GM23248 (cell line): ENCODE measurements at regions not wholly inside any gene's neighbourhood (a gene's known extent, or its start where the extent isn't known, plus 50 kb on each side); places are given as distances from the start of the nearest gene placed in this dataset.

ENCODE experiments used
- DNase-seq: peaks from one replicate; pipeline ENCODE4 v3.0.0-alpha.2; 2015
- H2AFZ ChIP-seq: fragments of 200-600 bp; sonication (generic); 2 replicates; pipeline ENCODE4 v1.6.1; 2016; ENCODE audit warnings: antibody characterized with exemption
- H3F3A ChIP-seq: fragments of 200-600 bp; sonication (generic); 2 replicates; pipeline ENCODE4 v1.6.1; 2016; ENCODE audit warnings: mild to moderate bottlenecking, antibody characterized with exemption, mixed run types; ENCODE audit not compliant: insufficient read depth
- H3K27ac ChIP-seq: fragments of 200-600 bp; sonication (generic); 2 replicates; pipeline ENCODE4 v1.5.1; 2016; ENCODE audit warnings: mild to moderate bottlenecking
- H3K27me3 ChIP-seq: fragments of 200-600 bp; sonication (generic); replicated peaks from 2 replicates; pipeline ENCODE4 v1.6.1; 2016; ENCODE audit warnings: mild to moderate bottlenecking; ENCODE audit not compliant: insufficient read depth
- H3K36me3 ChIP-seq: fragments of 200-600 bp; sonication (generic); 2 replicates; pipeline ENCODE4 v1.6.1; 2016; ENCODE audit warnings: low read depth, mild to moderate bottlenecking
- H3K4me1 ChIP-seq: fragments of 200-600 bp; sonication (generic); 2 replicates; pipeline ENCODE4 v1.6.1; 2016; ENCODE audit warnings: mild to moderate bottlenecking; ENCODE audit not compliant: insufficient read depth
- H3K4me2 ChIP-seq: fragments of 200-600 bp; sonication (generic); one replicate; pipeline ENCODE4 v1.6.1; 2016; ENCODE audit warnings: mild to moderate bottlenecking; ENCODE audit not compliant: unreplicated experiment
- H3K4me3 ChIP-seq: fragments of 200-600 bp; sonication (generic); 2 replicates; pipeline ENCODE4 v1.5.1; 2016; ENCODE audit warnings: mild to moderate bottlenecking
- H3K79me2 ChIP-seq: fragments of 200-600 bp; sonication (generic); 2 replicates; pipeline ENCODE4 v1.6.1; 2016; ENCODE audit warnings: mild to moderate bottlenecking; ENCODE audit not compliant: insufficient read depth
- H3K9ac ChIP-seq: fragments of 200-600 bp; sonication (generic); 2 replicates; pipeline ENCODE4 v1.6.1; 2016; ENCODE audit warnings: mild to moderate bottlenecking
- H3K9me2 ChIP-seq: fragments of 200-600 bp; sonication (generic); 2 replicates; pipeline ENCODE4 v1.6.1; 2016; ENCODE audit warnings: mixed run types, mild to moderate bottlenecking, moderate library complexity; ENCODE audit not compliant: insufficient read depth
- H3K9me3 ChIP-seq: fragments of 200-600 bp; sonication (generic); one replicate; pipeline ENCODE4 v1.6.1; 2017; ENCODE audit warnings: low read depth
- H4K20me1 ChIP-seq: fragments of 200-600 bp; sonication (generic); 2 replicates; pipeline ENCODE4 v1.6.0; 2016; ENCODE audit not compliant: insufficient read depth
- EZH2 ChIP-seq: fragments of 200-600 bp; sonication (generic); IDR thresholded peaks from 2 replicates; pipeline ENCODE4 v1.6.1; 2018; ENCODE audit warnings: antibody characterized with exemption, mild to moderate bottlenecking; ENCODE audit not compliant: insufficient read depth, poor library complexity, severe bottlenecking
- EZH2phosphoT487 ChIP-seq: fragments of 200-600 bp; sonication (generic); IDR thresholded peaks from 2 replicates; pipeline ENCODE4 v1.6.1; 2018; ENCODE audit warnings: antibody characterized with exemption, moderate library complexity, mild to moderate bottlenecking, low read depth; ENCODE audit not compliant: insufficient read depth
- WGBS, 2 experiments: methylation state at CpG; one replicate each; pipeline ENCODE4 v1.1.6; 2015 to 2017; ENCODE audit warnings: low lambda C conversion rate in 2 of 2, low coverage in 1 of 2; ENCODE audit errors: missing lambda C conversion rate in 2 of 2; 5-methylcytosine and 5-hydroxymethylcytosine counted together
- in situ Hi-C: fragments of 300-500 bp; cut with MboI; formaldehyde crosslinking; loops from 2 replicates; pipeline ENCODE4 v1.15.0; 2020

DNA sequence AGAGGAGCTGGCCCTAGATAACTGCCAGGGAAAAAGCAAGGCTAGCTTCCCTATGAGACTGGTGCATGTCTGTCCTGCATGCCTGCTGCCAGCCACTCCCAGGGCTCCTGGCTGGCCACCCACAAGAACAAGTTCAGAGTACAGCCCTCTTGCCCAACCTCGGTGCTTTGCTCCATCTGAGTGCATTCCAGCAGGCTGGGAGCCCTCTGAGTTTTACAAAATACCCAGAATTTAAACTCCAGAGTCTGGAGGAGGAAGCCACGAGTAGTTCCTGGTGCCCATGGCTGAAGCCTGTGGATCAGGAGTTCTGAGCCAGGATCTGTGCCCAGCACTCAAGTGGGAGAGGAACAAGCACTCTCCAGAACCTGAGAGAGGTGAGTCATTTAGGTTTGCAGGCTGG, 111.6 kb downstream of the MAGEE2 start:
- DNase-seq = no peak
- no peaks in the 10 kb centered on the region for H3K27me3 ChIP-seq
- no peak overlapping the region for H3K27ac ChIP-seq
- 6 to 30% methylated on average over 2 of the region's 2 CpGs for WGBS, 2 experiments
- no peaks in the 10 kb centered on the region for H3K79me2 ChIP-seq
- H3K36me3 ChIP-seq = no peaks in the 10 kb centered on the region
- H3F3A ChIP-seq = no peaks in the 10 kb centered on the region
- no peaks in the 10 kb centered on the region for H3K9me2 ChIP-seq
- H3K4me1 ChIP-seq = no peaks in the 10 kb centered on the region
- in situ Hi-C loops = no loop called here
- H3K4me2 ChIP-seq = no peak overlapping the region
- H3K4me3 ChIP-seq = no peak overlapping the region
- no peak overlapping the region for H2AFZ ChIP-seq
- no peak overlapping the region for H3K9ac ChIP-seq
- no peaks in the 10 kb centered on the region for H3K9me3 ChIP-seq
- H4K20me1 ChIP-seq = no peaks in the 10 kb centered on the region
- TF ChIP-seq EZH2 (no peak), EZH2phosphoT487 (no peak)

DNA sequence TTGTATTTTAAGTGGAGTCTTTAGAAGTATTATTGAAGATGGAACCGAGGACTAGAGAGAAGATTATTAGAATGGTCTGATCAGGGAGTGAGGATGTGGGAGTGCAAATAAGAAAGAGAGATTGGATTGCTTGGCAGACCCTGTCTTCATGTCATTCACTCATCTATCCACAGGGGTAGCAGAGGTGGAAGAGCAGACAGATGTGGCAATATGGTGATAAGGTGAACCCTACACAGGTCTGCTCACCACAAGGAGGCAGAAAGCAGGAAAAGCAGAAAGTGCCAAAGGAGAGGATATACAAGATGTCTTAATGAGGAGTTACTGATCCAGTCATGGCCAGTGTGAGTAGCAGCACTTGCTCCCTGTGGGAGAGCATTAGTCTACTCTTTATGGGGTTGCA, 129.4 kb downstream of the MAGEE2 start:
- TF ChIP-seq EZH2phosphoT487 (no peak), EZH2 (no peak)
- 0% methylated on average over 1 of the region's 1 CpG for WGBS, 2 experiments
- Histone ChIP-seq H3K9me3 (no peaks in the 10 kb centered on the region), H3F3A (no peaks in the 10 kb centered on the region), H3K4me1 (no peaks in the 10 kb centered on the region), H2AFZ (no peak overlapping the region), H3K36me3 (no peaks in the 10 kb centered on the region), H3K79me2 (no peaks in the 10 kb centered on the region), H4K20me1 (no peaks in the 10 kb centered on the region), H3K9ac (no peak overlapping the region), H3K9me2 (no peaks in the 10 kb centered on the region), H3K4me3 (no peak overlapping the region), H3K27ac (no peak overlapping the region), H3K4me2 (no peak overlapping the region), H3K27me3 (no peaks in the 10 kb centered on the region)
- DNase-seq = no peak
- in situ Hi-C loops = no loop called here

DNA sequence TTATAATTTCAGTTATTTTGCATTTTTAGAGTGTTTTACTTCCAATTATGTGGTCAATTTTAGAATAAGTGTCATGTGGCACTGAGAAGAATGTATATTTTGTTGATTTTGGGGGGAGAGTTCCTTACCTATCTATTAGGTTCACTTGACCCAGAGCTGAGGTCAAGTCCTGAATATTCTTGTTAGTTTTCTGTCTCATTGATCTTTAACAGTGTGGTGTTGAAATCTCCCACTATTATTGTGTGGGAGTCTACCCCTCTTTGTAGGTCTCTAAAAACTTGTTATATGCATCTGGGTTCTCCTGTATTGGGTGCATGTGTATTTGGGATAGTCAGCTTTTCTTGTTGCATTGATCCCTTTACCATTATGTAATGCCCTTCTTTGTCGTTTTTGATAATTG, 127.0 kb upstream of the ZDHHC15 start:
- in situ Hi-C loops = no loop called here
- Histone ChIP-seq H3K9me3 (no peaks in the 10 kb centered on the region), H3K4me2 (no peak overlapping the region), H4K20me1 (no peaks in the 10 kb centered on the region), H3K9ac (no peak overlapping the region), H3K36me3 (no peaks in the 10 kb centered on the region), H3K27me3 (no peaks in the 10 kb centered on the region), H3K4me3 (no peak overlapping the region), H3K4me1 (no peaks in the 10 kb centered on the region), H3K79me2 (no peaks in the 10 kb centered on the region), H2AFZ (no peak overlapping the region), H3K27ac (no peak overlapping the region), H3K9me2 (no peaks in the 10 kb centered on the region), H3F3A (no peaks in the 10 kb centered on the region)
- TF ChIP-seq EZH2phosphoT487 (no peak), EZH2 (no peak)
- no peak for DNase-seq
- WGBS, 2 experiments = 21 to 33% methylated on average over 1 of the region's 1 CpG

DNA sequence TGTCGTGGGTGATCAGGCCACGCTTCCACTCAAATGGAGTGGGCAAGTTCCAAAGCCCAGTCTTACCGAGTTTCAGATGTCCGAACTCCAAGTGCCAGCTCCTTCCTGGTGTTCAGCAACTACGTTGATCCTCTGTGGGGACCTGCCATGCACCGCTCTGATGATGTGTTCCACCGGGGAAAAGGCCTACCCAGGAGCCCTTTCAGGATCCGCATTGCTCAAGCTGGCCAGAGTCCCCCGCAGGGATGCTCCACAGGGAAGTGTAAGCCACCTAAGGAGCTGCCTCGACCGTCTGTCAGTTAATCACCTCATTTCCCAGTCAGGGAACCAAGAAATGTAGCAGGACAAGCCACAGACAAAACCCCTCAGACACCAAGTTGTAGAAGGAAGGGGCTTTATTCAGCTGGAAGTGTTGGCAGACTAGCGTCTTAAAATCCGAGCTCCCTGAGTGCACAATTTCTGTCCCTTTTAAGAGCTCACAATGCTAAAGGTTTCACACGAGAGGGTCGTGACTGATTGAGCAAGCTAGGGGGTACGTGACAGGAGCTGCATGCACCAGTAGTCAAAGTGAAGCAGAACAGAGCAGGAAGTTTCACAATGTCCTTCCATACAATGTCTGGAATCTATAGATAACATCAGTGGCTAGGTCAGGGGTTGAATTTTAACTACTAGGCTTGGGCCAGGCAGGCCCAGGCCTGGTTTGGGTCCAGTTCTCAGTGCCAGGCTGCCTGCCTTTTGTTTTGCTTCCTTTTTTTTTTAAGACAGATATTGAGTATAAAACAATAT, 126.2 kb upstream of the ZDHHC15 start:
- no peak for DNase-seq

More for the DNA sequence above, 126.2 kb upstream of the ZDHHC15 start:
- no peaks in the 10 kb centered on the region for H3K36me3 ChIP-seq
- no peak overlapping the region for H3K4me2 ChIP-seq
- no peaks in the 10 kb centered on the region for H3K4me1 ChIP-seq
- H3K9ac ChIP-seq = no peak overlapping the region
- H3K27ac ChIP-seq = no peak overlapping the region
- in situ Hi-C loops = no loop called here
- no peaks in the 10 kb centered on the region for H3K79me2 ChIP-seq
- no peaks in the 10 kb centered on the region for H3K27me3 ChIP-seq
- no peaks in the 10 kb centered on the region for H4K20me1 ChIP-seq
- TF ChIP-seq EZH2 (no peak), EZH2phosphoT487 (no peak)
- 27 to 30% methylated on average over 13 of the region's 16 CpGs for WGBS, 2 experiments
- no peak overlapping the region for H2AFZ ChIP-seq
- no peaks in the 10 kb centered on the region for H3K9me3 ChIP-seq
- H3K4me3 ChIP-seq = no peak overlapping the region
- no peaks in the 10 kb centered on the region for H3K9me2 ChIP-seq
- no peaks in the 10 kb centered on the region for H3F3A ChIP-seq
